PC-9 (cell line): ENCODE measurements at regions not wholly inside any gene's neighbourhood (a gene's known extent, or its start where the extent isn't known, plus 50 kb on each side); places are given as distances from the start of the nearest gene placed in this dataset.

Experiments used
- BruUV-seq: library from RNA; stranded (reverse); fragments of 400-500 nt; replicated peaks from 2 replicates; lab custom pipeline; 2021; lab: Mats Ljungman, UMichigan
- CTCF ChIA-PET: fragments of 300-600 bp; sonication (Branson Sonifier 250); formaldehyde crosslinking; loops from one replicate; lab custom pipeline; 2022; ENCODE audit warnings: antibody characterized with exemption; lab: Charles Lee
- POLR2A ChIA-PET: fragments of 300-600 bp; sonication (Branson Sonifier 250); formaldehyde crosslinking; loops from one replicate; lab custom pipeline; 2022; ENCODE audit warnings: antibody characterized with exemption; ENCODE audit not compliant: unreplicated experiment; lab: Charles Lee
- DNase-seq, 2 experiments: peaks; one replicate each; pipeline versions ENCODE4 v3.0.0 to v3.0.0-alpha.2; 2015 to 2022; ENCODE audit warnings: mixed read lengths in 1 of 2
- H2AFZ ChIP-seq: fragments of 200-600 bp; sonication (generic); 2 replicates; pipeline ENCODE4 v1.8.1; 2017; ENCODE audit warnings: antibody characterized with exemption
- H3F3A ChIP-seq: fragments of 200-600 bp; sonication (generic); 2 replicates; pipeline ENCODE4 v1.8.1; 2017; ENCODE audit warnings: antibody characterized with exemption, mild to moderate bottlenecking, low read depth; ENCODE audit not compliant: insufficient read depth
- H3K27ac ChIP-seq: fragments of 200-600 bp; sonication (generic); 2 replicates; pipeline ENCODE4 v1.6.1; 2016; ENCODE audit warnings: mixed run types
- H3K27me3 ChIP-seq: fragments of 200-600 bp; sonication (generic); 2 replicates; pipeline ENCODE4 v1.6.1; 2016; ENCODE audit warnings: low read depth, mixed run types; ENCODE audit not compliant: insufficient read depth
- H3K36me3 ChIP-seq: fragments of 200-600 bp; sonication (generic); 2 replicates; pipeline ENCODE4 v1.6.1; 2016; ENCODE audit warnings: low read depth, mixed run types
- H3K4me1 ChIP-seq: fragments of 200-600 bp; sonication (generic); replicated peaks from 2 replicates; pipeline ENCODE4 v1.6.1; 2016; ENCODE audit warnings: mixed run types; ENCODE audit not compliant: insufficient read depth
- H3K4me2 ChIP-seq: fragments of 200-600 bp; sonication (generic); 2 replicates; pipeline ENCODE4 v1.6.1; 2017; ENCODE audit warnings: mixed run types
- H3K4me3 ChIP-seq: fragments of 200-600 bp; sonication (generic); 2 replicates; pipeline ENCODE4 v1.6.1; 2016; ENCODE audit warnings: mixed run types
- H3K79me2 ChIP-seq: fragments of 200-600 bp; sonication (generic); 2 replicates; pipeline ENCODE4 v1.6.1; 2017; ENCODE audit warnings: low read depth, mixed run types
- H3K9me2 ChIP-seq: fragments of 200-600 bp; sonication (generic); 2 replicates; pipeline ENCODE4 v1.8.1; 2017; ENCODE audit warnings: mild to moderate bottlenecking; ENCODE audit not compliant: insufficient read depth
- H3K9me3 ChIP-seq: fragments of 200-600 bp; sonication (generic); 2 replicates; pipeline ENCODE4 v1.8.1; 2016; ENCODE audit warnings: low read depth; ENCODE audit not compliant: insufficient read depth
- H4K20me1 ChIP-seq: fragments of 200-600 bp; sonication (generic); 2 replicates; pipeline ENCODE4 v1.8.1; 2017; ENCODE audit not compliant: insufficient read depth
- CTCF ChIP-seq: fragments of 200-600 bp; sonication (generic); conservative IDR thresholded peaks from 2 replicates; pipeline ENCODE4 v1.6.1; 2017; ENCODE audit warnings: mixed run types, antibody characterized with exemption, mild to moderate bottlenecking, moderate library complexity
- EZH2 ChIP-seq: fragments of 200-600 bp; sonication (generic); IDR thresholded peaks from 2 replicates; pipeline ENCODE4 v1.8.0; 2017; ENCODE audit warnings: antibody characterized with exemption, low read depth
- intact Hi-C: fragments of 100-400 bp; cut with micrococcal nuclease; formaldehyde crosslinking; loops from one replicate; pipeline ENCODE4 v1.10.0; 2022; ENCODE audit not compliant: unreplicated experiment

DNA sequence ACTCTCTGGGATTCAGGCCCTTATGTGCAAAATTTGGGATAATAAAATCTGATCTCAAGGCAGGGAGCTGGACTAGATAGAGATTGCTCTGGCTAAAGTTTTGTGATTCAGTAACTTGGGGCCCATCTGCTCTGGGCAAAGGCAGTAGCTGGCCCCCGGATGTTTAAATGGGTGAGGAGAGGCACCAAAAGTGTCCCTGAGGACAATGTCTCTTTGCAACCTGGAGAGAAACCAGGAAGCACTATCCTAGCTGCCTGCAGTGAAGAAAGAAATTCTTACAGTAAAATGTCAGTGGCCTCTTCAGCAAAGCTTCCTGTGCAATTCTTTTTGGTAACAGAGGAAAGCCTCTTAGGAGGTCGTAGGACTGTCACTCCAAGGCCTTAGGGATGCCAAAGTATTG lies 54.6 kb upstream of the BARX2 start:
- TF ChIP-seq EZH2 (no peak), CTCF (no peak)
- ChIA-PET CTCF (no interaction called here), POLR2A (interaction anchor here (0.5 kb wide), 1 partner anchor 358 kb away, joined by 7 read pairs; no protein-coding TSS in a partner anchor)
- H3K36me3 ChIP-seq: no peaks in the 10 kb centered on the region
- intact Hi-C loops: no loop called here
- peaks cover 60% of the 10 kb centered on the region for H3K4me1 ChIP-seq
- H2AFZ ChIP-seq: no peak overlapping the region
- no TSS peak for BruUV-seq
- peaks cover 18% of the 10 kb centered on the region for H3F3A ChIP-seq
- no peak overlapping the region for H3K4me2 ChIP-seq
- H3K79me2 ChIP-seq: no peaks in the 10 kb centered on the region
- DNase-seq: no peak
- no peaks in the 10 kb centered on the region for H3K27me3 ChIP-seq
- no peaks in the 10 kb centered on the region for H3K9me3 ChIP-seq
- no peaks in the 10 kb centered on the region for H3K9me2 ChIP-seq
- H3K4me3 ChIP-seq: no peak overlapping the region
- H3K27ac ChIP-seq: no peak overlapping the region
- no peaks in the 10 kb centered on the region for H4K20me1 ChIP-seq

GRCh38 chr11:129320494-129320893 lies 55.2 kb upstream of the BARX2 start:
- Histone ChIP-seq H3K9me3 (no peaks in the 10 kb centered on the region), H2AFZ (peak overlapping the region; percentile 61; the same call in 1 of the 2 replicates), H3F3A (peaks cover 23% of the 10 kb centered on the region), H3K36me3 (no peaks in the 10 kb centered on the region), H3K27ac (no peak overlapping the region), H3K27me3 (no peaks in the 10 kb centered on the region), H3K4me1 (peaks cover 65% of the 10 kb centered on the region), H3K9me2 (no peaks in the 10 kb centered on the region), H4K20me1 (no peaks in the 10 kb centered on the region), H3K79me2 (no peaks in the 10 kb centered on the region), H3K4me3 (no peak overlapping the region), H3K4me2 (no peak overlapping the region)
- no TSS peak for BruUV-seq
- ChIA-PET POLR2A (no interaction called here), CTCF (no interaction called here)
- intact Hi-C loops: no loop called here
- TF ChIP-seq CTCF: no peak
- no peak for TF ChIP-seq EZH2
- no peak for DNase-seq

DNA sequence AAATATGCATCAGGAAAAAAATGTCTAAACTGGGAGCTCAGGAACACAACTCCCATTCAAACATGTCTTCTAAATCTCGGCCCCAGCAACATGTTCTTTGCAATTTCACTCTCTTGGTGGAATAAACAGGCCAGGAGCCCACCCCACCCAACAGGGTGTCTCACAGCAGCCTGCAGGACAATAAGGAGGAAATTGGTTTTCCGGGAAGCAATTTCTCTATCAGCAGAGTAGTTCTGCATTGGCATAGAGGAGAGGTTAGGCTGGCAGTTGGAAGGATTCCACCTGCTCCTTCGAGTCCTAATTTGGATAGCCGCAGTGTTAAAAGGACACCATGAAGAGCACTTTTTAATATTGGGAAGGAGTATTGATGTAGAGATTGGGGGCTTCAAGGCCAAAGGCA lies 55.9 kb upstream of the BARX2 start:
- POLR2A ChIA-PET: interaction anchor here (0.5 kb wide), 1 partner anchor 15 kb away, joined by 4 read pairs; no protein-coding TSS in a partner anchor

More for the DNA sequence above, 55.9 kb upstream of the BARX2 start:
- Histone ChIP-seq H3K9me3 (no peaks in the 10 kb centered on the region), H3F3A (peaks cover 29% of the 10 kb centered on the region), H3K9me2 (no peaks in the 10 kb centered on the region), H3K4me1 (peaks cover 68% of the 10 kb centered on the region), H3K27ac (no peak overlapping the region), H3K79me2 (no peaks in the 10 kb centered on the region), H3K4me2 (no peak overlapping the region), H4K20me1 (no peaks in the 10 kb centered on the region), H3K4me3 (no peak overlapping the region), H3K27me3 (no peaks in the 10 kb centered on the region), H3K36me3 (no peaks in the 10 kb centered on the region), H2AFZ (no peak overlapping the region)
- intact Hi-C loops: loop anchor here (5.0 to 10.0 kb wide), 2 partner anchors 37 to 125 kb away; partner anchors contain the start of gene ARHGAP32
- no peak for TF ChIP-seq EZH2
- TF ChIP-seq CTCF: no peak
- DNase-seq: no peak
- BruUV-seq: no TSS peak
- CTCF ChIA-PET: no interaction called here
